Daoy (cell line): ENCODE measurements at regions not wholly inside any gene's neighbourhood (a gene's known extent, or its start where the extent isn't known, plus 50 kb on each side); places are given as distances from the start of the nearest gene placed in this dataset.

Source experiments
- DNase-seq: peaks from one replicate; pipeline ENCODE4 v3.0.0-alpha.2; 2015; ENCODE audit warnings: low read depth

GRCh38 chr4:122555216-122555615 is 65.7 kb downstream of the IL21 start:
- DNase-seq = no peak

GRCh38 chr4:122553432-122553831 is 67.4 kb downstream of the IL21 start:
- no peak for DNase-seq

DNA sequence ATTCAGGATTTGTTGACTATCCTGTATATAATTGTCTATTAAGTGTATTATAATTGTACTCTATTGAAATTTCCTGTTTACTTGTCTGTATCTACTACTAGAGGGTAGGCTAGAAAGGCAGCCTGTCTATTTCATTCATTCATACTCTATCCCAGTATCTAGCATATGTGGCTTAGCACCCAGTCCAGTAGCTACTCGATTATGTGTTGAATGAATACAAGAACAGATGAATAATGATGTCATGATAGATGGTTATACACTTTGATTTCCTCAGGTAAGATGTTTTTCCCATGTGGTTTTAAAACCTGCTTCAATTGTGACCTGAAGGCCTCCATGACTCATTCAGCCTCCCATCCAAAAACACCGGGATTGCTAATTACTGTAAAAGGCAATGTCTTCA is 68.0 kb downstream of the IL21 start:
- no peak for DNase-seq

GRCh38 chr4:122548886-122549630 is 71.8 kb downstream of the IL21 start:
- no peak for DNase-seq

- peak; percentile 57 for DNase-seq
Observed at GRCh38 chr4:122548452-122548851, 72.4 kb downstream of the IL21 start.

GRCh38 chr4:122542411-122543236 is 78.2 kb downstream of the IL21 start:
- DNase-seq = no peak

DNA sequence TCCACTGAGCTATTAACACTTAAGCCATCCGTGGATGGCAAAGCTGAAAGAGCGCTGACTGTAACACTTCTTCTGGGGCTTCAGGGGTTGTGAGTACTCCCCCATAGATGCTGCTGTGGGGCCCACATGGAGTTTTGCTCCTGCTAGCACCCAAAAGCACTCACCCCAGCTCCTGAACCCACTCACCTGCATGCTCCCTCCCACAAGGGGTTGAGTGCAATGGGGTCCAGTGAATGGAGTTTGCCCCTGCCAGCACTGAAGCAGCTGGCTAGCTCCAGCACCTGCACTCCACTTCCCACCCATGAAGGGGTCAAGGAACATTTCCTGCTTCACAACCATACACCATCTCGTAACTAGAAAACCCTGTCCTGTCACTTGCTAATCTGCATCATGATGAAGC is 78.9 kb downstream of the IL21 start:
- DNase-seq = no peak

DNA sequence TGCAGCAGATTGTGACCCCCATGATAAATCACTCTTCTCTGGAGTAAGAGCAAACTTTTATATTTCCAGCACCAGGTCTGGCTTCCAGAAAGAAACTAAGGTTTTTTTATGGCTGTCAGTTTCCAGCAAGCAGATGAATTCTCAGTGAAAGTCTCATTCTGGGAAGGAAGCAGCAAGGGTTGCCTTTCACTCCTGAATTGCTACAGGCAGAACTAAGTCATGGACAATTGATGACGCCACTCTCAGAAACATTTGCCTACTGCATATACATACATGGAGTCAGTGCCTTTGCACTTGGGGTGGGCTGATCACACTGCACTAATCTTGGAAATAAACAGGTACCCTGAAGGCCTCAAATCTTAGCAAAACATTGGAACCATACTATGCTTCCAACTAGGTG is 80.0 kb downstream of the IL21 start:
- no peak for DNase-seq

DNA sequence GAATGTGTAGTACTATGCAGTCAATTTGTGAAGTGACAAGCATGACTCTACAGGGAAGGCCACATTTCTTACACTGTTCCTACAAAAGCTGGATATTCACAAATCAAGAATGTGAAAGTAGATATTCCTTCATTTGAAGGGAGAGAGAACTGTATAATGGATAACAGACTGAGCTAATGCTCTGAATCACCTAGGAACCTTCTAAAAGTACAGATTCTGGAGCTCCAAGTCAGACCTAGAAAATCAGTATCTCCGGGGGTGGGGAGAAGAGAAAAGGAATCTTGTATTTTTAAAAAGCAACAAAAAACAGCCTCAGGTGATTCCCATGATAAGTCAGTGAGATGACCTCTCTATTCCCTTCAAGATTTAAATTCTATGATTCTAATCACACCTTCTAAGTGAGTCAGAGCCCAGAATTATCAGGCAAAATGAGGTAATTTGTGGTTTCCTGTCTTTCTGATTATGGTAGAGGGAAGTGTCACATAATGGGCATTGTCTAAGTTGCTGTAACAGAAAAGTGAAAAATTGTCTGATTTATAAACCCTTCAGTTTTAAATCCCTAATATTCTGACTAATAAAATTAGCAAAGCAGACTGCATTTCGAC is 80.9 kb downstream of the IL21 start:
- DNase-seq = peak; percentile 7

- no peak for DNase-seq
Observed at GRCh38 chr4:122537388-122538135, 81.0 kb upstream of the IL2 start.

GRCh38 chr4:122536001-122536400 is 79.5 kb upstream of the IL2 start:
- no peak for DNase-seq

GRCh38 chr4:122534776-122535175 is 78.3 kb upstream of the IL2 start:
- no peak for DNase-seq

DNA sequence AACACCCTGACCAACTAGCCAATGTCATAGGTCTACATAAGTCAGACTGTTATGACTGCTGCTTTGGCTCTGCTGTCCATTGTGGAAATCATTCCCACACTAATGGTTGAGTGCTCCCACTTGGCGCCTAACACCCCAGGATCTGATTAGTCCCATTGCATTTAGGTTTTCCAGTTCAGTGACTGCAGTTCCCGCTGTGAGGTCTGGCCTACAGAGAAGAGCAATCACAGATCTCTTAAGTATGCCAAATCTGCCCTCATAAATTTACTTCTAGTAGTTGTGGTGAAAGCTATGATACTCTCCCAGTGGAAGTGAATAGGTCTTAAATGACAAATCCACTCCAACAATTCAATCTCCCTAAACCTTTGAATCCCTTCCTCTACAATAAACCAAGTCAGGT is 77.3 kb upstream of the IL2 start:
- DNase-seq = no peak

DNA sequence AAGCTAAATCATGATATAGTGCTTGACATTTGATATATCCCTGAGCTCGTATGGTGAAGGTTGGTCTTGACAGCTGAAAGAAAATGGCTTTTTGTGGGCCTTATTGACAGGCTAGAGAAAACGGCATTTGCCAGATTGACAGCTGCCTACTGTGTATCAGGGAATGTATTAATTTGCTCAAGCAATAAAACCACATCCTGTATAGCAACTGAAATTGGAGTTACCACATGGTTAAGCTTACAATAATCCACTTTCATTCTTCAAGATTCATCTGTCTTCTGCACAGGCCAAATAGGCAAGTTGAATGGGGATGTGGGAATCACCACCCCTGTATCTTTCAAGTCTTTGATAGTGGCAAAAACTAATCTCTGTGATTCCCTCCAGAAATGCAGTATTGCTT is 76.2 kb upstream of the IL2 start:
- DNase-seq = no peak

DNA sequence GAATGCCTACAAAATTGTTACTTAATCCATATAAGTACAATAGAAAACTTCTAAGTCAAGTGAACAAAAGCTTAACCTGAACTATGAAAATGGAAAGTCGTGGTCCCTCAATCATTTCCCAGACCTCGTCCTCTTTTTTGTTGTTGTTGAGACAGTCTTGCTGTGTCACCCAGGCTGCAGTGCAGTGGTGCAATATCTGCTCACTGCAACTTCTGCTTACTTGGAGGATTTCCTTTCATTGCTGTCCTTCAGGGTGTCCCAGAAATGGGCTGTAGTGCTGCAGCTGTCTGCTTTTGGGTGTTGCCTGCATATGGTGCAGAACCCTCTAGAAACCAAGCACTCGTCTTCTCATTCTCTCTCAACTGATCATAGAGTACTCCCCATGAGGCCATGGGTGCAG is 75.0 kb upstream of the IL2 start:
- DNase-seq = no peak

DNA sequence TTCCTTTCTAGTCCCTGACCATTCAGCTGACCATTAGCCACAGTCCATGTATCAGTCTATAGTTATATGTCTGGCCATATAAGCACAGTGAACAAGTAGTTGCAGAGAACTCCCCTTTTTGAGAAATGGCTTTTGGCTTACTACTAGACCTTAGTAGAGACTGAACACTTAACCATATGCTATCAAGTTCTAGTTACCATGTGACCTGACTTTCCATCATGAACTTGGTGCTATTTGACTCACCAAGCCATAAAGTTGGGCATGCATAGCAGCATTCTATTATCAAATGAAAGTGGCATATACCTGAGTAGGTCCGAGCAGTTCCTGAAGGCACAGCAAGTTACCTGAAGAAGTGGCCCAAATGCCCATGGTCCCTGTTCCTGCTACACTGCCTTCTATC is 74.5 kb upstream of the IL2 start:
- DNase-seq = no peak

- DNase-seq = no peak
Observed at GRCh38 chr4:122528879-122529278, 72.4 kb upstream of the IL2 start.

GRCh38 chr4:122525865-122526264 is 69.3 kb upstream of the IL2 start:
- DNase-seq = no peak

GRCh38 chr4:122524176-122524575 is 67.7 kb upstream of the IL2 start:
- no peak for DNase-seq

- DNase-seq = no peak
Observed at GRCh38 chr4:122522944-122523343, 66.4 kb upstream of the IL2 start.

- DNase-seq = no peak
Observed at GRCh38 chr4:122517345-122517744, 60.8 kb upstream of the IL2 start.

- no peak for DNase-seq
Observed at GRCh38 chr4:122516376-122516775, 59.9 kb upstream of the IL2 start.
